Endodermal cell (in vitro differentiated cells): ENCODE measurements at regions not wholly inside any gene's neighbourhood (a gene's known extent, or its start where the extent isn't known, plus 50 kb on each side); places are given as distances from the start of the nearest gene placed in this dataset.

Source experiments
- DNase-seq: peaks from one replicate; pipeline ENCODE4 v3.0.0-alpha.2; 2017
- H3K27ac ChIP-seq: 2 replicates; pipeline ENCODE4 v1.5.1; 2013; ENCODE audit warnings: mild to moderate bottlenecking, low read depth, low read length, moderate library complexity
- H3K27me3 ChIP-seq: 2 replicates; pipeline ENCODE4 v1.6.1; 2013; ENCODE audit warnings: mild to moderate bottlenecking, low read length, moderate library complexity; ENCODE audit not compliant: insufficient read depth, control insufficient read depth, poor library complexity, severe bottlenecking
- H3K36me3 ChIP-seq: 2 replicates; pipeline ENCODE4 v1.7.0; 2013; ENCODE audit warnings: mild to moderate bottlenecking, low read length, moderate library complexity; ENCODE audit not compliant: control insufficient read depth, insufficient read depth
- H3K4me1 ChIP-seq: one replicate; pipeline ENCODE4 v1.7.0; 2013; ENCODE audit warnings: low read length; ENCODE audit not compliant: control insufficient read depth, insufficient read depth
- H3K4me3 ChIP-seq: 2 replicates; pipeline ENCODE4 v1.5.1; 2013; ENCODE audit warnings: mild to moderate bottlenecking, low read length, moderate library complexity
- H3K9ac ChIP-seq: 2 replicates; pipeline ENCODE4 v1.6.1; 2013; ENCODE audit warnings: mild to moderate bottlenecking, low read length, moderate library complexity; ENCODE audit not compliant: poor library complexity, severe bottlenecking; ENCODE audit errors: extremely low read depth
- H3K9me3 ChIP-seq: 2 replicates; pipeline ENCODE4 v1.6.1; 2013; ENCODE audit warnings: mild to moderate bottlenecking, low read length, moderate library complexity; ENCODE audit not compliant: control insufficient read depth
- H3K27ac Mint-ChIP-seq: 2 replicates; pipeline ENCODE4 v1.8.0; 2020; ENCODE audit warnings: mixed read lengths
- H3K27me3 Mint-ChIP-seq: 2 replicates; pipeline ENCODE4 v1.8.0; 2021; ENCODE audit warnings: mild to moderate bottlenecking, mixed read lengths; ENCODE audit not compliant: insufficient read depth
- H3K36me3 Mint-ChIP-seq: 2 replicates; pipeline ENCODE4 v1.8.0; 2020; ENCODE audit warnings: low read depth, mixed read lengths
- H3K4me1 Mint-ChIP-seq: 2 replicates; pipeline ENCODE4 v1.8.0; 2020; ENCODE audit warnings: mixed read lengths
- H3K4me3 Mint-ChIP-seq: 2 replicates; pipeline ENCODE4 v1.8.0; 2020; ENCODE audit warnings: mild to moderate bottlenecking, moderate library complexity, mixed read lengths
- H3K9me3 Mint-ChIP-seq: 2 replicates; pipeline ENCODE4 v1.8.0; 2020; ENCODE audit warnings: mild to moderate bottlenecking, mixed read lengths
- WGBS, 2 experiments: methylation state at CpG; one replicate each; pipeline versions ENCODE4 v1.1.5 to v1.1.7; 2013; ENCODE audit warnings: missing lambda C conversion rate in 2 of 2, mixed read lengths in 1 of 2; ENCODE audit not compliant: insufficient coverage in 1 of 2, insufficient read length in 1 of 2; 5-methylcytosine and 5-hydroxymethylcytosine counted together
- TF ChIP-seq, protein P1 (sequence below): fragments of 200-600 bp; sonication (generic); conservative IDR thresholded peaks from 2 replicates; pipeline ENCODE4 v1.5.0; 2021; ENCODE audit warnings: antibody characterized with exemption, mild to moderate bottlenecking

DNA sequence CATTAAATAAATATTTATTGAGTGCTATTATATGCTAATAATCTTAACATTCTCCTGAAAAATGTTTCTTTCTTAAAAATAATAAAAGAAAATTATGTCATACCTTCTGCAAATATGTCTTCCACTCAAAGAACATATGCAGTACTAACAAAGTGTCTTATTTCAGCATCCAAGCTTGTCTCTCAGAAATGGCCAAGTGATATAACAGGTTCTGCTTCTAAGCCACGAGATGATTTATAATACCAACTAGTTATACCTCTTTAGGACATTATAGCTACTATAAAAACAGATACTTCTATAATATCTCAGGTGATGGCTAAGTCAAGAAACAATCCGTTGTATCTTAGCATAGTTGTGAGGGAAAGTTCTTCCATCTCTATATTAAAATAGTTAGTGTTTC, 128.1 kb upstream of the ARID2 start:
- WGBS, 2 experiments, result 89 to 90% methylated on average over 1 of the region's 2 CpGs
- H3K4me1 ChIP-seq, result no peaks in the 10 kb centered on the region
- no peaks in the 10 kb centered on the region for H3K36me3 ChIP-seq

DNA sequence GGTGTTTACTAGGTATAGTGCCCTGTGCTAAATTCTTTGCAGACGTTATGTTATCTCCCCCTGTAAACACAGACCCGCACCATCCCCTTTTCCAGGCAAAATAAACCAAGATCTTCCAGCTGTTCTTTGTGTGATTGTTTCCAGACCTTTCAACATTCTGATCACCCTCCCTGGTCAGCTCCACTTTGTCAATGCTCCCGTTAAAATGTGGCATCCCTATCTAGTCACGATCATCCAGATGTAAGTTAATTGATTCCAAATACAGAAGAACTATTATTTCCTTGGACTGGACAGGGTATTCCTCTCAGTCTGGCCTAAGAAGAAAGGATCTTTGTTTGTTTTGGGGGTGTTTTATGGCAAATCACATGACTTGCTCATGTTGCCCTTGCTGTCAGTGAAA, 127.6 kb upstream of the ARID2 start:
- H3K4me1 ChIP-seq, result no peaks in the 10 kb centered on the region
- H3K9ac ChIP-seq, result no peak overlapping the region
- H3K36me3 Mint-ChIP-seq, result peaks cover 1% of the 10 kb centered on the region
- H3K27me3 ChIP-seq, result peaks cover 9% of the 10 kb centered on the region
- H3K9me3 ChIP-seq, result peaks cover 14% of the 10 kb centered on the region
- H3K4me3 Mint-ChIP-seq, result no peak overlapping the region
- WGBS, 2 experiments, result 87 to 89% methylated on average over 4 of the region's 4 CpGs
- H3K9me3 Mint-ChIP-seq, result peaks cover 11% of the 10 kb centered on the region
- H3K4me1 Mint-ChIP-seq, result no peaks in the 10 kb centered on the region
- no peak overlapping the region for H3K27ac Mint-ChIP-seq
- TF ChIP-seq, protein P1, sequence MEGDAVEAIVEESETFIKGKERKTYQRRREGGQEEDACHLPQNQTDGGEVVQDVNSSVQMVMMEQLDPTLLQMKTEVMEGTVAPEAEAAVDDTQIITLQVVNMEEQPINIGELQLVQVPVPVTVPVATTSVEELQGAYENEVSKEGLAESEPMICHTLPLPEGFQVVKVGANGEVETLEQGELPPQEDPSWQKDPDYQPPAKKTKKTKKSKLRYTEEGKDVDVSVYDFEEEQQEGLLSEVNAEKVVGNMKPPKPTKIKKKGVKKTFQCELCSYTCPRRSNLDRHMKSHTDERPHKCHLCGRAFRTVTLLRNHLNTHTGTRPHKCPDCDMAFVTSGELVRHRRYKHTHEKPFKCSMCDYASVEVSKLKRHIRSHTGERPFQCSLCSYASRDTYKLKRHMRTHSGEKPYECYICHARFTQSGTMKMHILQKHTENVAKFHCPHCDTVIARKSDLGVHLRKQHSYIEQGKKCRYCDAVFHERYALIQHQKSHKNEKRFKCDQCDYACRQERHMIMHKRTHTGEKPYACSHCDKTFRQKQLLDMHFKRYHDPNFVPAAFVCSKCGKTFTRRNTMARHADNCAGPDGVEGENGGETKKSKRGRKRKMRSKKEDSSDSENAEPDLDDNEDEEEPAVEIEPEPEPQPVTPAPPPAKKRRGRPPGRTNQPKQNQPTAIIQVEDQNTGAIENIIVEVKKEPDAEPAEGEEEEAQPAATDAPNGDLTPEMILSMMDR, result no peak
- DNase-seq, result no peak
- H3K27me3 Mint-ChIP-seq, result peaks cover 15% of the 10 kb centered on the region
- H3K36me3 ChIP-seq, result no peaks in the 10 kb centered on the region
- no peak overlapping the region for H3K27ac ChIP-seq
- H3K4me3 ChIP-seq, result no peak overlapping the region

More for the DNA sequence above, 128.1 kb upstream of the ARID2 start:
- Mint-ChIP-seq H3K36me3 (peaks cover 1% of the 10 kb centered on the region), H3K4me3 (no peak overlapping the region), H3K27ac (no peak overlapping the region), H3K4me1 (no peaks in the 10 kb centered on the region), H3K9me3 (peaks cover 11% of the 10 kb centered on the region), H3K27me3 (peaks cover 18% of the 10 kb centered on the region)
- no peak for DNase-seq
- Histone ChIP-seq H3K9me3 (peaks cover 14% of the 10 kb centered on the region), H3K9ac (no peak overlapping the region), H3K27me3 (peaks cover 13% of the 10 kb centered on the region), H3K27ac (no peak overlapping the region), H3K4me3 (no peak overlapping the region)
- TF ChIP-seq, protein P1, result no peak

DNA sequence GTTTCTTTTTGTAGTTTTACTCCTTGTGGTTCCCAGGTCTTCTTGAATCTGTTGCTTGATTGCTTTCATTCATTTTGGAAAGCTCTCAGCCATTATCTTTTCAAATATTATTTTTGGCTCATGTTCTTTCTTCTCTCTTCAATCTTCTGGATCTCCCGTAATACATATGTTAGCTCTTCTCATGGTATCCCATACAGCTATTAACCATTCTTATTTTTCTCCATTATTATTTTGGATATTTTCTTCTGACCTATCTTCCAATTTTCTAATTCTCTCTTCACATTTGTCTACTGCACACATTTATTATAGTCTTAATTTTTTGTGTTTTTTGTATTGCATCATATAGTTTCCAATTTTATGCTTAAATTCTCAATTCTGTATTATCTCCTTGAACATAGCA, 123.9 kb upstream of the ARID2 start:
- no peak for DNase-seq
- Histone ChIP-seq H3K4me3 (no peak overlapping the region), H3K27me3 (no peaks in the 10 kb centered on the region), H3K9ac (no peak overlapping the region), H3K4me1 (no peaks in the 10 kb centered on the region), H3K27ac (no peak overlapping the region), H3K9me3 (peaks cover 14% of the 10 kb centered on the region), H3K36me3 (no peaks in the 10 kb centered on the region)
- Mint-ChIP-seq H3K9me3 (peaks cover 11% of the 10 kb centered on the region), H3K4me1 (no peaks in the 10 kb centered on the region), H3K4me3 (no peak overlapping the region), H3K27me3 (peaks cover 7% of the 10 kb centered on the region), H3K27ac (no peak overlapping the region), H3K36me3 (peaks cover 1% of the 10 kb centered on the region)
- WGBS, 2 experiments, result 88 to 90% methylated on average over 1 of the region's 1 CpG
- TF ChIP-seq, protein P1, result no peak
